Activated CD4-positive, alpha-beta memory T cell treated with anti-CD3 and anti-CD28 coated beads for 36 hours (primary cell): ENCODE measurements at regions not wholly inside any gene's neighbourhood (a gene's known extent, or its start where the extent isn't known, plus 50 kb on each side); places are given as distances from the start of the nearest gene placed in this dataset.

Experiments
- CTCF ChIA-PET: fragments of 350-600 bp; sonication (Branson Sonifier 250); formaldehyde crosslinking; loops from one replicate; lab custom pipeline; 2021; ENCODE audit warnings: antibody characterized with exemption, inconsistent platforms; lab: Charles Lee
- POLR2A ChIA-PET: fragments of 350-600 bp; sonication (Branson Sonifier 250); formaldehyde crosslinking; loops from one replicate; lab custom pipeline; 2021; ENCODE audit warnings: antibody characterized with exemption; lab: Charles Lee
- DNase-seq: peaks from one replicate; pipeline ENCODE4 v3.0.0-alpha.2; 2020
- H3K27ac Mint-ChIP-seq: one replicate; pipeline ENCODE4 v1.8.0; 2021; ENCODE audit warnings: mixed read lengths
- H3K27me3 Mint-ChIP-seq: one replicate; pipeline ENCODE4 v1.8.0; 2021; ENCODE audit warnings: mixed read lengths
- H3K36me3 Mint-ChIP-seq: one replicate; pipeline ENCODE4 v1.8.0; 2021; ENCODE audit warnings: mixed read lengths
- H3K4me1 Mint-ChIP-seq: one replicate; pipeline ENCODE4 v1.8.0; 2021; ENCODE audit warnings: low read depth, mixed read lengths
- H3K4me3 Mint-ChIP-seq: one replicate; pipeline ENCODE4 v1.8.0; 2021; ENCODE audit warnings: mild to moderate bottlenecking, mixed read lengths
- H3K9me3 Mint-ChIP-seq: one replicate; pipeline ENCODE4 v1.8.0; 2021; ENCODE audit warnings: mixed read lengths
- intact Hi-C: fragments of 100-400 bp; cut with micrococcal nuclease; formaldehyde crosslinking; loops from one replicate; pipeline ENCODE4 v1.15.1; 2023

DNA sequence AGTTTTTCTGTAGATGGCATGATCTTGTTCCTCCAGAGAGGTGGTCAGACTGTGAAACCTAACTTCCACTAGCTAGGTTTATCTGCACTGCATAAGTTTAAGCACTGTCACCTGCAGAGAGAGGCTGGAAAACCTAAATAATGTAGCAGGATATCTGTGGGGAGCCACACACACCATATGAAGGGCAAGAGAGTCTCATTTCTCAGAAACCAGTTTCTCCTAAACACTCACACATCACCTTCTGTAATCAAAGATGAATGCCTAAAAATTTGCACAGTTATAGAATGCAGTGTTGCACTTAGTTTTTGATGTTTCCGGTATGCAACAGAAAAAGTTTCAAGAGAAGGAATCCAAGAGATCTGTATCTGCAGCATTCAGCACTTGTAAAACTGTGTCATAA, 654.6 kb downstream of the ADGRL2 start:
- ChIA-PET POLR2A (no interaction called here), CTCF (no interaction called here)
- peaks cover 11% of the 10 kb centered on the region for H3K9me3 Mint-ChIP-seq
- H3K27me3 Mint-ChIP-seq = no peaks in the 10 kb centered on the region
- no peak for DNase-seq
- H3K27ac Mint-ChIP-seq = no peak overlapping the region
- H3K4me1 Mint-ChIP-seq = no peaks in the 10 kb centered on the region
- intact Hi-C loops = no loop called here
- H3K4me3 Mint-ChIP-seq = no peak overlapping the region
- H3K36me3 Mint-ChIP-seq = no peaks in the 10 kb centered on the region

DNA sequence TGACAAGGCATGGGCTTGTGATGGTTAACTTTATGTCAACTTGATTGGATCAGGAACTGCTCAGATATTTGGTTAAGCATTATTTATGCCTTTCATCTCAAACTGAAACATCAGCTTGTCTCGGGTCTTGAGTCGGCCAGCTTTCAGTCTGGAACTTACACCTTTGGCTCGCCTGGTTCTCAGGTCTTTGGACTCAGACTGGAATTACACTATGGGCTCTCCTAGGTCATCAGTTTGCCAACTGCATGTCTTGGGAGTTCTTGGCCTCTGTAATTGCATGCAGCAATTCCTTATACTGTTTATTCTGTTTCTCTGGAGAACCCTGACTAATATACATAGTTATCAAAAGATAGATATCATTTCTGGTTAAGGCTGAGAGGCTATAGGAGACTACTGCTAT, 653.7 kb downstream of the ADGRL2 start:
- ChIA-PET CTCF (no interaction called here), POLR2A (no interaction called here)
- intact Hi-C loops = no loop called here
- DNase-seq = no peak
- no peaks in the 10 kb centered on the region for H3K27me3 Mint-ChIP-seq
- no peaks in the 10 kb centered on the region for H3K4me1 Mint-ChIP-seq
- H3K9me3 Mint-ChIP-seq = peaks cover 11% of the 10 kb centered on the region
- H3K4me3 Mint-ChIP-seq = no peak overlapping the region
- no peaks in the 10 kb centered on the region for H3K36me3 Mint-ChIP-seq
- H3K27ac Mint-ChIP-seq = no peak overlapping the region

DNA sequence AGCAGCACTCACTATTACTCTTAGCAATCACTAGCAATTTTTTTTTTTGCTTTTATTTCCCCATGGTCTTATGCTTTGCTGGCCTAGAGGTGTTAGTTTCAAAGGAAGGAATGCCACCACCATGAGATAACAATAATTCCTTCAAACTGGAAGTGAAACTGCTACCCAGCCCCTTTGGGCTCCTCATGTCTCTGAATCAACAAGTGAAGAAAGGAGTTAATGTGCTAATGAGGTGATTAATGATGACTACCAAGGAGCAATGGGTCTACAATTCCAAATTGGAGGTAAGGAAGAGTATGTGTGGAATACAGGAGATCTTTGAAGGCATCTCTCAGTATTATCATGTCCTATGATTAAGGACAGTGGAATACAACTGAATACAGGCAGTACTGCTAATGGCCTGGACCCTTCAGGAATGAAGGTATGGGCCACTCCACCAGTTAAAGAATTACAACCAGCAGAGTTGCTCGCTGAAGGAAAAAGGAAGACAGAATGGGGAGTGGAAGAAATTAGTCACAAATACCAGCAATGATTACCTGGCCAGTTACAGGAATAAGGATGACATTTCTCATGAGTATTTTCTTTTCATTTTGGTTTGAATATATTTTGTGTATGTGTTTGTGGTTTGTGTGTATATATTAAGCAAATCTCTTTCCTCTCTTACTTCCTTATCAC, 652.9 kb downstream of the ADGRL2 start:
- peaks cover 11% of the 10 kb centered on the region for H3K9me3 Mint-ChIP-seq
- H3K4me3 Mint-ChIP-seq = no peak overlapping the region
- DNase-seq = no peak
- intact Hi-C loops = no loop called here
- H3K36me3 Mint-ChIP-seq = no peaks in the 10 kb centered on the region
- H3K27ac Mint-ChIP-seq = no peak overlapping the region
- ChIA-PET POLR2A (no interaction called here), CTCF (no interaction called here)
- H3K27me3 Mint-ChIP-seq = no peaks in the 10 kb centered on the region
- H3K4me1 Mint-ChIP-seq = no peaks in the 10 kb centered on the region

DNA sequence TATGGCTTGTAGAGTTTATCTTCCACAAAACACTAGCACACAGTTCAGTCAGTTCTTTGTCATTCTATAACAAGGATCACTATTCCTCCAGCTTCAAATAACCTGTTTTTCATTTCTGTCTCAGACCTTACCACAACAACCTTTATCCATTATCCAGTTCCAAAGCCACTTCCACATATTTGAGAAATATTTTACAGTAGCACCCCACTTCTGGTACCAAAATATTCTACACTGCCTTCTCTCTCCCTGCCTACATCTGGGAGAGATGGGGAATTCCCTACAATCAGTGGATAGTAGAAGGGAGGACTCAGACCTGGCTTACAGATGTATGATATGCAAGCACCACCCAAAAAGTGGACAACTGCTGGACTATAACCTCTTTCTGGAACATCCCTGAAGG, 651.4 kb downstream of the ADGRL2 start:
- POLR2A ChIA-PET = no interaction called here
- no peaks in the 10 kb centered on the region for H3K27me3 Mint-ChIP-seq

DNA sequence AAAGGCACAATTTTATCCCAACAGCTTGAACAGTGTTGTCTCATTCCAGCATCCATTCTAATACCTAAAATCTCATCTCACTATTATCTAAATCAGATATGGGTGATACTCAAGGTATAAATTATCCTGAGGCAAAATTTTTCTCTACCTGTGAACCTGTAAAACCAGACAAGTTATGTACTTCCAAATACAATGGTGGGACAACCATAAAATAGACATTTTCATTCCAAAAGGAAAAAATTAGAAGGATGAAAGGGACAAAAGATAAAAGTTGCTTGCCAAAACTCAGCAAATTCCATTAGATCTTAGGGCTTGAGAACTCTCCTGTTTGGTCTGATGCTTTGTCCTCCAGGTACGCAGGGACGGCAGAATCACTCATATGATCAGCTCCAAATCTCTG, 650.5 kb downstream of the ADGRL2 start:
- Mint-ChIP-seq H3K4me1 (no peaks in the 10 kb centered on the region), H3K27me3 (no peaks in the 10 kb centered on the region), H3K4me3 (no peak overlapping the region), H3K9me3 (peaks cover 11% of the 10 kb centered on the region), H3K36me3 (no peaks in the 10 kb centered on the region), H3K27ac (no peak overlapping the region)
- no peak for DNase-seq
- POLR2A ChIA-PET = no interaction called here
- intact Hi-C loops = no loop called here
- CTCF ChIA-PET = no interaction called here

More for the DNA sequence above, 651.4 kb downstream of the ADGRL2 start:
- CTCF ChIA-PET = no interaction called here
- H3K4me1 Mint-ChIP-seq = no peaks in the 10 kb centered on the region
- intact Hi-C loops = no loop called here
- no peak overlapping the region for H3K27ac Mint-ChIP-seq
- no peaks in the 10 kb centered on the region for H3K36me3 Mint-ChIP-seq
- H3K9me3 Mint-ChIP-seq = peaks cover 11% of the 10 kb centered on the region
- H3K4me3 Mint-ChIP-seq = no peak overlapping the region
- no peak for DNase-seq

DNA sequence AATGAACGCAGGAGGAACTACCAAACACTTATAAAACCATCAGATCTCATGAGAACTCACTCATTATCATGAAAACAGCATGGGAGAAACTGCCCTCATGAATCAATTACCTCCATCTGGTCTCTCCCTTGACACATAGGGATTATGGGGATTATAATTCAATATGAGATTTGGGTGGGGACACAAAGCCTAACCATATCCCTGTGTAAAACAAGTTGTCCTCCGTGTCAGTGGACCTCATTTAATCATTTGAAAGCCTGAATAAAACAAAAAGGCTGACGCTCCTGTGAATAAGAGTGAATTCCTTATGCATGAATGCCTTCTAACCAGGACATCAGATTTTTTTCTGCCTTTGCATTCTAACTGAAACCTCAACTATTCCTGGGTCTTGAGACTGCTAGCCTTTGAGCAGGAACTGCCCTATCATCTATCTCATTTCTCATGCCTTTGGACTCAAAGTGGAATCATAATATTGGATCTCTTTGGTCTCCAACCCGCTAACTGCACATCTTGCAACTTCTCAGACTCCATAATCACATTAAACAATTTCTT, 648.8 kb downstream of the ADGRL2 start:
- H3K36me3 Mint-ChIP-seq = no peaks in the 10 kb centered on the region
- CTCF ChIA-PET = no interaction called here

DNA sequence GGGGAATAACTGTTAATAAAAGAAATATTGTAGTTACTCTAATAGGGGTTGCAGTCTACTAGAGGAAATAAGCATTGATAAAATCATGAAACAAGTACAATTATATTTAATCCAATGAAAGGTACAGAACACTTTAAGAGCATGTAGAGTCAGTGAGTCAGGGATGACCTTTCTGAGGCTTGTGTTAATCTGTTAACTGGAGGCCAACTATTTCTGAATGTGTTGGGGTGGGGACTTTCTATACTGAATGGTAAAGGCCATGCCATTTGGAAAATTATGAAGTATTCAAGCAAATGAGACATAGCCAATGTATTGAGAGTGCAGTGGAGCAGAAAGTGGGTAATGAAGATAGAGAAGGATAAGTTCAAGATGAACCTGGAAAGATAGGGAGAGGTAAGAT, 646.2 kb downstream of the ADGRL2 start:
- intact Hi-C loops = no loop called here
- H3K27me3 Mint-ChIP-seq = no peaks in the 10 kb centered on the region
- H3K4me1 Mint-ChIP-seq = no peaks in the 10 kb centered on the region
- H3K9me3 Mint-ChIP-seq = peaks cover 4% of the 10 kb centered on the region
- POLR2A ChIA-PET = no interaction called here
- CTCF ChIA-PET = no interaction called here
- no peak for DNase-seq
- no peak overlapping the region for H3K27ac Mint-ChIP-seq
- H3K36me3 Mint-ChIP-seq = no peaks in the 10 kb centered on the region
- no peak overlapping the region for H3K4me3 Mint-ChIP-seq

More for the DNA sequence above, 648.8 kb downstream of the ADGRL2 start:
- Mint-ChIP-seq H3K27me3 (no peaks in the 10 kb centered on the region), H3K27ac (no peak overlapping the region), H3K9me3 (peaks cover 11% of the 10 kb centered on the region), H3K4me3 (no peak overlapping the region), H3K4me1 (no peaks in the 10 kb centered on the region)
- POLR2A ChIA-PET = no interaction called here
- intact Hi-C loops = no loop called here
- no peak for DNase-seq

DNA sequence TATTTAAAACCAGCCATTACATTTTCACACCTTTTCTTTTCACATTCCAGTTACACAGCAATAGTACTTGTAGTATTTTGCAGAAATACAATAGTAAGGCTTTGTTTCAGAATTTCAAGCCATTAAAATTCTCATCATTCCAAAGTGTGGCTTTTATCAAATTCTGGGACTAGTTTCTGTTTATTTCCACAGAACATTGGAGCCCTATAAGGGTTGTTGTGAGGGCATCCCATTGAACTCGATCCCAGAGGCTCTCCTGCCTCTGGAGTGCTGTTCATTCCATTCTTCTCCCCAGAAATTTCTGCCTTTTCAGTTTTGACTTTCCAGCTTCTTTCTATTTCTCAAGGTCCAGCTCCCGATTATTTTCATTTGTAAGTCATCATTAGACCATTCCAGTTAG, 645.5 kb downstream of the ADGRL2 start:
- Mint-ChIP-seq H3K4me1 (no peaks in the 10 kb centered on the region), H3K36me3 (no peaks in the 10 kb centered on the region), H3K9me3 (no peaks in the 10 kb centered on the region), H3K27me3 (no peaks in the 10 kb centered on the region), H3K4me3 (no peak overlapping the region), H3K27ac (no peak overlapping the region)
- POLR2A ChIA-PET = no interaction called here
- DNase-seq = no peak
- intact Hi-C loops = no loop called here
- CTCF ChIA-PET = no interaction called here

DNA sequence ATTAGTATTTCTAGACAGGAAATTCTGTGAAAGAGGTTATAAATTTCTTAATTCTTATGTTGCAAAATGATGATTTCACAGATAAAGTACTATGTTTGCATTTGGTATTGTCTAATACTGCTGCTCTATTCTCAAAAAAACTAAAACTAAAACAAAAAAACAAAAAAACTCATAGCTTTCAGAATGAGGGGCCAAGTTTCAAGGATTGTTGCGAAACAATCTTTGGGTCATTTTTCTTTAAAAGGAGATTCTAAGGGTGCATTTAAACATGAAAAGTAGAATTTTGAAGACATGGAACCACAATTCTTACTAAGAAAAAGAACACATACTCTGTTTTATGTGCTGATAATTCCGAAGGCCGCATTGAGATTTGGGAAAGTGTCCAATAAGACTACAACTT, 645.1 kb downstream of the ADGRL2 start:
- ChIA-PET CTCF (no interaction called here), POLR2A (no interaction called here)
- no peak overlapping the region for H3K27ac Mint-ChIP-seq
- no peaks in the 10 kb centered on the region for H3K4me1 Mint-ChIP-seq
- H3K9me3 Mint-ChIP-seq = no peaks in the 10 kb centered on the region
- no peak for DNase-seq
- no peaks in the 10 kb centered on the region for H3K36me3 Mint-ChIP-seq
- H3K27me3 Mint-ChIP-seq = no peaks in the 10 kb centered on the region
- H3K4me3 Mint-ChIP-seq = no peak overlapping the region
- intact Hi-C loops = no loop called here

DNA sequence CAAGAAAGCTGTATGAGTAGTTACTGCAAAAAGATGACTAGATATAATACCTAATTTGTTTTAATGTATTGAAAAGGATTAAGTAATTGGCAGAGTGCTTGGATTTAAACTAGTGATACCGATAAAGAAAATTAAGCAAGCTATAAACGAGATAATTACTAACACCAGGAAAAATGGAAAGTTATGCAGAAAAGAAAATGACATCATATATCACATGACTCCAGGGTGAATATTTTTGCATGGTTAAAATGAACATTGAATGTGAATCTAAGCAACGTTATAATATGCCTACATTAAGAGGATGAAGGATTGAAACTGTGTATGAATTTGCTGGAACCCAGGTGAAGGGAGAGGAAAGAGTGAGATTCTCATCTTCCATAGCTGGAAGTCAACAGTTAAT, 644.4 kb downstream of the ADGRL2 start:
- Mint-ChIP-seq H3K4me1 (no peaks in the 10 kb centered on the region), H3K27me3 (no peaks in the 10 kb centered on the region), H3K9me3 (no peaks in the 10 kb centered on the region), H3K4me3 (no peak overlapping the region), H3K27ac (no peak overlapping the region), H3K36me3 (no peaks in the 10 kb centered on the region)
- DNase-seq = no peak
- intact Hi-C loops = no loop called here
- ChIA-PET CTCF (no interaction called here), POLR2A (no interaction called here)

DNA sequence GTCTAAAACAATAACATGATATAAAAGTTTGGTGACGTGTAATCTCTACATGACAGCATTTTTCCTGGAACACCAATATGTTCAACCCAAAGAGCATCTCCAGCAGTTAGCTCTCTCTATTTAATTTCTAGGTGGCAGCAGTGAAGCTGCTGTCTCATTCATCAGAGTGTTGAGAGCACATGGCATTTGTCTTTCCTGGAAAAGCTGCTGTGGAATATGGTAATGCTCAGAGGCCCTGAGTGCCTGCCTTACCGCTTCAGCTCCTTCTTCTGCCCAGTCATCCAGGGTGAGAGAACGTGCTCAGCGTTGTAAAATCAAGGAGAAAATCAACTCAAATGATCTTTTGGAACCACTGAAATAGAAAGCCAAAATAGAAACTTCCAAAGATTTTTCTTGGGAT, 640.7 kb downstream of the ADGRL2 start:
- intact Hi-C loops = no loop called here
- Mint-ChIP-seq H3K4me1 (no peaks in the 10 kb centered on the region), H3K4me3 (no peak overlapping the region), H3K9me3 (no peaks in the 10 kb centered on the region), H3K36me3 (no peaks in the 10 kb centered on the region), H3K27ac (no peak overlapping the region), H3K27me3 (no peaks in the 10 kb centered on the region)
- POLR2A ChIA-PET = no interaction called here
- DNase-seq = no peak
- CTCF ChIA-PET = no interaction called here

DNA sequence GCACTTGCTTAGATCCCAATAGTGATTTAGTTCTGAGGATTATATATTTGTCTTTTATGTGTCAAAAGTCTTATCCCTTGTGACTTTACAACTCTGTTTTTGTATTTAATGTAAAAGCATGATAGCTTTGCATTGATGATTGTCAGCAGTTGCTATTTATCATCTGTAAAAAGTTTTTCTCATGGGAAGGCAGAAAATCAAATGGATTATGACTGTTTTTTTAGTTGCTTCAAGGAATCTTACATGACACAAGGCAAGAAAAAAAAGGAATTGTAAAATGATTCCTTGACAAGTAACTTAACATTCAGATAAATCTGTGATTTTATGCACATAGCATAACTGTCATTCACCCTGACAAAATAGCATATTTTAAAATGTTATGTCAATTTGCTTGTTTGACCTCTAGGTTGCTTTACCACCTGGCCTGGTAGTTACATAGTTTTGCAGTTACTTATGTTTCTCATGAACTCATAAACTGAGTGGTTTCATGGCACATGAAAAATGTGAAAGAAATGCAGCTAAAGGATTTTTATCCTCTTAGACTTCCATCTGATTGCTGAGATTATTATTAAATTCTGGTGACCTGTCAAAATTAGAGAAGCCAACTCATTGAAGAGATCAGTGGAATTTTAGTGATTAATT, 622.6 kb downstream of the ADGRL2 start:
- Mint-ChIP-seq H3K9me3 (no peaks in the 10 kb centered on the region), H3K27ac (no peak overlapping the region), H3K27me3 (no peaks in the 10 kb centered on the region), H3K36me3 (no peaks in the 10 kb centered on the region), H3K4me1 (no peaks in the 10 kb centered on the region), H3K4me3 (no peak overlapping the region)
- DNase-seq = no peak
- intact Hi-C loops = no loop called here
- ChIA-PET CTCF (no interaction called here), POLR2A (no interaction called here)

DNA sequence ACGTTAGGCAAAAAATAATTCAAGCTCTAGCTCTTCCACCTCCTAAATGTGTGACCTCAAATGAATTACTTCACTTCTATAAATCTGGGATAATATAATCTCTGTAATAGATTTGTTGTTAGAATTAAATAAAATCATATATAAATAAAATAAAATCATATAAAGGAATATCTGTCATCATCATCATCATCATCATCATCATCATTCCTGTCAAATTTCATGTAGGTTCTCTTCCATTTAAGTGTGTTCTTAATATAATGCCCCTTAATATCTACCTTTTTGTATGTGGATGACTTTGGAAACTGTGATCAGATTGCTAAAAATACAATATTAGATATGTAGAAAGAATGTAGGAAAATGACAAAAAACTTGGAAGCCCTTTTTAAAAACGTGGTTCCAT, 621.0 kb downstream of the ADGRL2 start:
- no peaks in the 10 kb centered on the region for H3K36me3 Mint-ChIP-seq
- H3K9me3 Mint-ChIP-seq = no peaks in the 10 kb centered on the region
- ChIA-PET POLR2A (no interaction called here), CTCF (no interaction called here)
- H3K4me1 Mint-ChIP-seq = no peaks in the 10 kb centered on the region
- intact Hi-C loops = no loop called here
- no peak overlapping the region for H3K27ac Mint-ChIP-seq
- H3K4me3 Mint-ChIP-seq = no peak overlapping the region
- no peaks in the 10 kb centered on the region for H3K27me3 Mint-ChIP-seq
- DNase-seq = no peak
